WTC11 (cell line): ENCODE measurements at regions not wholly inside any gene's neighbourhood (a gene's known extent, or its start where the extent isn't known, plus 50 kb on each side); places are given as distances from the start of the nearest gene placed in this dataset.

Experiments used
- ATAC-seq: fragments of 200-7000 bp; cut with Tn5 transposase; 2 replicates; pipeline ENCODE4 v1.10.0; 2021; ENCODE audit warnings: mild to moderate bottlenecking, moderate library complexity
- CTCF ChIA-PET: fragments of 300-600 bp; sonication (Branson Sonifier 250); formaldehyde crosslinking; loops from one replicate; lab custom pipeline; 2021; ENCODE audit warnings: antibody characterized with exemption; lab: Charles Lee
- POLR2A ChIA-PET: fragments of 350-600 bp; sonication (Branson Sonifier 250); formaldehyde crosslinking; loops from one replicate; lab custom pipeline; 2021; ENCODE audit warnings: antibody characterized with exemption; lab: Charles Lee
- DNase-seq: peaks from one replicate; pipeline ENCODE4 v3.0.0; 2021; ENCODE audit warnings: low spot score
- H3K27ac Mint-ChIP-seq: 2 replicates; pipeline ENCODE4 v1.8.0; 2021; ENCODE audit warnings: mixed read lengths
- H3K27me3 Mint-ChIP-seq: 2 replicates; pipeline ENCODE4 v1.8.0; 2021; ENCODE audit warnings: low read depth, mild to moderate bottlenecking, moderate library complexity, mixed read lengths
- H3K36me3 Mint-ChIP-seq: 2 replicates; pipeline ENCODE4 v1.8.0; 2021; ENCODE audit warnings: mixed read lengths
- H3K4me1 Mint-ChIP-seq: 2 replicates; pipeline ENCODE4 v1.8.0; 2022; ENCODE audit warnings: mixed read lengths
- H3K4me3 Mint-ChIP-seq: 2 replicates; pipeline ENCODE4 v1.8.0; 2021; ENCODE audit warnings: mild to moderate bottlenecking, moderate library complexity, mixed read lengths
- H3K9me3 Mint-ChIP-seq: 2 replicates; pipeline ENCODE4 v1.8.0; 2021; ENCODE audit warnings: mixed read lengths
- AR ChIP-seq: fragments of 250-450 bp; sonication (Bioruptor Pico); IDR thresholded peaks from 2 replicates; pipeline ENCODE4 v1.9.0; 2021; ENCODE audit warnings: mild to moderate bottlenecking
- ATF3 ChIP-seq: sonication (generic); formaldehyde crosslinking; conservative IDR thresholded peaks from 2 replicates; pipeline ENCODE4 v1.8.1; 2022; ENCODE audit warnings: mild to moderate bottlenecking, missing genetic modification reagents
- ATF6 ChIP-seq: sonication (generic); formaldehyde crosslinking; IDR thresholded peaks from 2 replicates; pipeline ENCODE4 v1.8.1; 2023; ENCODE audit warnings: mild to moderate bottlenecking, missing genetic modification reagents
- CBFB ChIP-seq: sonication (generic); formaldehyde crosslinking; IDR thresholded peaks from 2 replicates; pipeline ENCODE4 v1.8.1; 2022; ENCODE audit warnings: mild to moderate bottlenecking, low read depth, missing genetic modification reagents
- CDX4 ChIP-seq: fragments of 250-450 bp; sonication (Bioruptor Pico); IDR thresholded peaks from 2 replicates; pipeline ENCODE4 v1.9.0; 2021; ENCODE audit warnings: moderate library complexity, mild to moderate bottlenecking, inconsistent platforms, borderline replicate concordance
- E2F4 ChIP-seq: sonication (generic); formaldehyde crosslinking; IDR thresholded peaks from 2 replicates; pipeline ENCODE4 v1.8.1; 2022; ENCODE audit warnings: low read depth, mild to moderate bottlenecking, moderate library complexity, missing genetic modification reagents, borderline replicate concordance
- ELF4 ChIP-seq: sonication (generic); formaldehyde crosslinking; IDR thresholded peaks from 2 replicates; pipeline ENCODE4 v1.8.1; 2022; ENCODE audit warnings: low read depth, mild to moderate bottlenecking, moderate library complexity, missing genetic modification reagents
- ERG ChIP-seq: fragments of 250-450 bp; sonication (Bioruptor Pico); IDR thresholded peaks from 2 replicates; pipeline ENCODE4 v1.8.0; 2021; ENCODE audit warnings: mild to moderate bottlenecking
- ETV6 ChIP-seq: sonication (generic); formaldehyde crosslinking; IDR thresholded peaks from 2 replicates; pipeline ENCODE4 v1.8.1; 2022; ENCODE audit warnings: mild to moderate bottlenecking, missing genetic modification reagents
- FOXJ3 ChIP-seq: sonication (generic); formaldehyde crosslinking; IDR thresholded peaks from 2 replicates; pipeline ENCODE4 v1.9.0; 2021; ENCODE audit warnings: missing genetic modification reagents, mild to moderate bottlenecking, borderline replicate concordance
- FOXP1 ChIP-seq: sonication (generic); formaldehyde crosslinking; IDR thresholded peaks from 2 replicates; pipeline ENCODE4 v1.8.0; 2022; ENCODE audit warnings: missing genetic modification reagents, mild to moderate bottlenecking, moderate library complexity, borderline replicate concordance
- GRHL2 ChIP-seq: fragments of 250-450 bp; sonication (Bioruptor Pico); IDR thresholded peaks from 2 replicates; pipeline ENCODE4 v1.8.0; 2022; ENCODE audit warnings: mild to moderate bottlenecking, moderate library complexity; ENCODE audit not compliant: insufficient replicate concordance, severe bottlenecking
- GTF2I ChIP-seq: fragments of 250-450 bp; sonication (Bioruptor Pico); conservative IDR thresholded peaks from 2 replicates; pipeline ENCODE4 v1.4.0; 2021; ENCODE audit warnings: mild to moderate bottlenecking
- IRF2 ChIP-seq: sonication (generic); formaldehyde crosslinking; IDR thresholded peaks from 2 replicates; pipeline ENCODE4 v1.8.0; 2022; ENCODE audit warnings: low read depth, missing genetic modification reagents, borderline replicate concordance
- NFE2L1 ChIP-seq: sonication (generic); formaldehyde crosslinking; IDR thresholded peaks from 2 replicates; pipeline ENCODE4 v1.8.1; 2023; ENCODE audit warnings: missing genetic modification reagents
- NFYB ChIP-seq: sonication (generic); formaldehyde crosslinking; conservative IDR thresholded peaks from 2 replicates; pipeline ENCODE4 v1.8.0; 2022; ENCODE audit warnings: low read depth, missing genetic modification reagents
- NR2C2 ChIP-seq: sonication (generic); formaldehyde crosslinking; IDR thresholded peaks from 2 replicates; pipeline ENCODE4 v1.8.0; 2022; ENCODE audit warnings: mild to moderate bottlenecking, missing genetic modification reagents
- NR3C1 ChIP-seq: sonication (generic); formaldehyde crosslinking; conservative IDR thresholded peaks from 2 replicates; pipeline ENCODE4 v1.8.1; 2023; ENCODE audit warnings: low read depth, mild to moderate bottlenecking, missing genetic modification reagents
- PREB ChIP-seq: sonication (generic); formaldehyde crosslinking; IDR thresholded peaks from 2 replicates; pipeline ENCODE4 v1.8.1; 2022; ENCODE audit warnings: mild to moderate bottlenecking, missing genetic modification reagents, moderate library complexity, borderline replicate concordance
- SMAD4 ChIP-seq: sonication (generic); formaldehyde crosslinking; IDR thresholded peaks from 2 replicates; pipeline ENCODE4 v1.8.0; 2022; ENCODE audit warnings: mild to moderate bottlenecking, missing genetic modification reagents
- SOX15 ChIP-seq: fragments of 250-450 bp; sonication (Bioruptor Pico); IDR thresholded peaks from 2 replicates; pipeline ENCODE4 v1.9.0; 2021; ENCODE audit warnings: mild to moderate bottlenecking
- ZBTB21 ChIP-seq: sonication (generic); formaldehyde crosslinking; IDR thresholded peaks from 2 replicates; pipeline ENCODE4 v1.8.1; 2023; ENCODE audit warnings: mild to moderate bottlenecking, missing genetic modification reagents, borderline replicate concordance
- ZMAT4 ChIP-seq: fragments of 250-450 bp; sonication (Bioruptor Pico); IDR thresholded peaks from 2 replicates; pipeline ENCODE4 v1.9.0; 2021; ENCODE audit warnings: mild to moderate bottlenecking
- ZNF138 ChIP-seq: sonication (generic); formaldehyde crosslinking; conservative IDR thresholded peaks from 2 replicates; pipeline ENCODE4 v1.8.1; 2022; ENCODE audit warnings: mild to moderate bottlenecking, moderate library complexity, missing genetic modification reagents
- ZNF396 ChIP-seq: fragments of 250-450 bp; sonication (Bioruptor Pico); IDR thresholded peaks from 2 replicates; pipeline ENCODE4 v1.8.0; 2021; ENCODE audit warnings: mild to moderate bottlenecking, moderate library complexity, borderline replicate concordance
- ZNF512 ChIP-seq: sonication (generic); formaldehyde crosslinking; IDR thresholded peaks from 2 replicates; pipeline ENCODE4 v1.8.1; 2022; ENCODE audit warnings: missing genetic modification reagents, borderline replicate concordance

- ATAC-seq (no peak), DNase-seq (no peak)
- Mint-ChIP-seq H3K36me3 (peaks cover 50% of the 10 kb centered on the region), H3K4me3 (no peak overlapping the region), H3K27me3 (peaks cover 3% of the 10 kb centered on the region; the same call in 1 of the 2 replicates), H3K4me1 (no peaks in the 10 kb centered on the region), H3K27ac (no peak overlapping the region), H3K9me3 (peaks cover 63% of the 10 kb centered on the region)
- no peak for TF ChIP-seq ATF3
- no peak for TF ChIP-seq ZBTB21 (CRISPR knock-in tag)
- no peak for TF ChIP-seq AR (CRISPR knock-in tag)
- TF ChIP-seq ZNF138 = no peak
- TF ChIP-seq ERG (CRISPR knock-in tag) = no peak
- no peak for TF ChIP-seq NFYB
- no peak for TF ChIP-seq E2F4 (CRISPR knock-in tag)
- no peak for TF ChIP-seq NFE2L1 (CRISPR knock-in tag)
- no peak for TF ChIP-seq NR2C2
- TF ChIP-seq GTF2I (CRISPR knock-in tag) = no peak
- no peak for TF ChIP-seq ELF4 (CRISPR knock-in tag)
- no peak for TF ChIP-seq SMAD4 (CRISPR knock-in tag)
- no peak for TF ChIP-seq ZMAT4 (CRISPR knock-in tag)
- no peak for TF ChIP-seq ATF6
- no peak for TF ChIP-seq FOXJ3 (CRISPR knock-in tag)
- no peak for TF ChIP-seq CDX4 (CRISPR knock-in tag)
- ChIA-PET CTCF (no interaction called here), POLR2A (no interaction called here)
Observed at GRCh38 chr1:96157101-96157500, 564.5 kb upstream of the PTBP2 start.

GRCh38 chr1:96159379-96159778 lies 562.2 kb upstream of the PTBP2 start:
- H3K4me3 Mint-ChIP-seq = no peak overlapping the region
- peaks cover 10% of the 10 kb centered on the region for H3K27me3 Mint-ChIP-seq
- no peak for ATAC-seq
- peaks cover 34% of the 10 kb centered on the region for H3K36me3 Mint-ChIP-seq
- POLR2A ChIA-PET = no interaction called here
- no peak overlapping the region for H3K27ac Mint-ChIP-seq
- H3K9me3 Mint-ChIP-seq = peaks cover 44% of the 10 kb centered on the region
- H3K4me1 Mint-ChIP-seq = peaks cover under 1% of the 10 kb centered on the region; the same call in 1 of the 2 replicates
- DNase-seq = no peak
- CTCF ChIA-PET = no interaction called here
- TF ChIP-seq ZNF396 (CRISPR knock-in tag) (no peak), CBFB (CRISPR knock-in tag) (no peak), FOXP1 (no peak), ZNF512 (CRISPR knock-in tag) (no peak), GRHL2 (CRISPR knock-in tag) (no peak), SOX15 (CRISPR knock-in tag) (no peak), NR3C1 (CRISPR knock-in tag) (no peak), PREB (CRISPR knock-in tag) (no peak), IRF2 (CRISPR knock-in tag) (no peak), ETV6 (no peak)
